ENCODE measurements at regions not wholly inside any gene's neighbourhood (a gene's known extent, or its start where the extent isn't known, plus 50 kb on each side); places are given as distances from the start of the nearest gene placed in this dataset.
"Not testable (repeated sequence)": the region's sequence is repeated elsewhere in the genome, so short reads cannot be mapped to it uniquely, and the experiment has no call there.

DNA sequence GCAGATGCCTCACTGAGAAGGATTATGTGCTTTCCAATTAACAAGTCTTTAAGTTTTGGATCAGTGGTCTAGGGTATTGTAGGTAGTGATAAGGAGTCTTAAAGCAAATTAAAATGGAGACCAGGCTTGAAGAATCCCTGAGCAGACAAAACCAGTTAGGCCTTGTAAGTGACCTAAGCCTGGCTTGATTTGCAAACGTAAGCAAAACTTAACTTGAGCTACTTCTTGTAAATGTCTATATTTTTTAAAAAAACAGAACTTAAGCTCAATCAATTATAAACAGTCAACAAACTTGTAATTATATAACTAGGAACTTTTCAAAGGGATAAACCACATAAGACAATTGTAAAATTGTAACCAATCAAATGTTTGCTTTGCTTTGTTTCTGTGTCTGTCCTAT lies 72.7 kb upstream of the NALF2 start:
- no peak for DNase-seq (ENCODE audit: extremely low spot score)
- 67% methylated on average over 1 of the region's 1 CpG for WGBS
- no peaks in the 10 kb centered on the region for H3K4me1 ChIP-seq (ENCODE audit: insufficient read depth)
- H3K27ac ChIP-seq (ENCODE audit: low read depth), result no peak overlapping the region
- no peak overlapping the region for H3K4me3 ChIP-seq (ENCODE audit: low read depth, low read length)
- H3K36me3 ChIP-seq (ENCODE audit: insufficient read depth), result no peaks in the 10 kb centered on the region

- Histone ChIP-seq H3K27ac (ENCODE audit: low read depth) (no peak overlapping the region), H3K4me3 (ENCODE audit: low read depth, low read length) (no peak overlapping the region), H3K4me1 (ENCODE audit: insufficient read depth) (no peaks in the 10 kb centered on the region), H3K36me3 (ENCODE audit: insufficient read depth) (no peaks in the 10 kb centered on the region)
- DNase-seq (ENCODE audit: extremely low spot score), result no peak
- WGBS, result 44% methylated on average over 2 of the region's 2 CpGs
Measured at GRCh38 chrX:69430785-69431184, 73.3 kb upstream of the NALF2 start.

- Histone ChIP-seq H3K4me3 (ENCODE audit: low read depth, low read length) (no peak overlapping the region), H3K27ac (ENCODE audit: low read depth) (no peak overlapping the region), H3K4me1 (ENCODE audit: insufficient read depth) (no peaks in the 10 kb centered on the region), H3K36me3 (ENCODE audit: insufficient read depth) (no peaks in the 10 kb centered on the region)
- no peak for DNase-seq (ENCODE audit: extremely low spot score)
- WGBS, result 33% methylated on average over 6 of the region's 6 CpGs
Measured at GRCh38 chrX:69429339-69430015, 74.6 kb upstream of the NALF2 start.

- Histone ChIP-seq H3K36me3 (ENCODE audit: insufficient read depth) (no peaks in the 10 kb centered on the region), H3K4me3 (ENCODE audit: low read depth, low read length) (no peak overlapping the region), H3K4me1 (ENCODE audit: insufficient read depth) (no peaks in the 10 kb centered on the region), H3K27ac (ENCODE audit: low read depth) (no peak overlapping the region)
- WGBS, result 41% methylated on average over 2 of the region's 2 CpGs
- no peak for DNase-seq (ENCODE audit: extremely low spot score)
Measured at GRCh38 chrX:69428216-69428615, 75.9 kb upstream of the NALF2 start.

DNA sequence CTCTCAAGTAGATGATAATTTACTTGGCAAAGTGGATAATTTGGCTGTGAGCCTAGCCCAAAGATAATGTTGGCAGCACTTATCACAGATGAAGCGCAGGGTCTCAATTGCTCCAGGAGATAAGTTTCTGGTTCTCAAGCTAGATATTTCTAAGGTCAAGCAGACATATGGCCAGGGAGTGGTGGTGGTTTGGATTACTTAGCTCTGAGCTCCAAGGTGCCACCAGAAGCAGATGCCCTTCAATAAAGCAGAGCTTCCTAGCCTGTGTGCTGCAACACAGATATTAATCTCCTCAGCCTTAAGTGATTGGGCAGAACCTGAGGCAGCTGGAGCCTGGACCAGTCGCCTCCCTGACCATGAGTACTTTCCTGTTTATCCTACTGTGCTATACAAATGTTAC lies 79.2 kb upstream of the NALF2 start:
- Histone ChIP-seq H3K4me1 (ENCODE audit: insufficient read depth) (no peaks in the 10 kb centered on the region), H3K27ac (ENCODE audit: low read depth) (no peak overlapping the region), H3K36me3 (ENCODE audit: insufficient read depth) (no peaks in the 10 kb centered on the region), H3K4me3 (ENCODE audit: low read depth, low read length) (no peak overlapping the region)
- WGBS, result 63% methylated on average over 2 of the region's 2 CpGs
- no peak for DNase-seq (ENCODE audit: extremely low spot score)

- DNase-seq (ENCODE audit: extremely low spot score), result no peak
- no peak overlapping the region for H3K27ac ChIP-seq (ENCODE audit: low read depth)
Measured at GRCh38 chrX:69424161-69424560, 80.0 kb upstream of the NALF2 start.

DNA sequence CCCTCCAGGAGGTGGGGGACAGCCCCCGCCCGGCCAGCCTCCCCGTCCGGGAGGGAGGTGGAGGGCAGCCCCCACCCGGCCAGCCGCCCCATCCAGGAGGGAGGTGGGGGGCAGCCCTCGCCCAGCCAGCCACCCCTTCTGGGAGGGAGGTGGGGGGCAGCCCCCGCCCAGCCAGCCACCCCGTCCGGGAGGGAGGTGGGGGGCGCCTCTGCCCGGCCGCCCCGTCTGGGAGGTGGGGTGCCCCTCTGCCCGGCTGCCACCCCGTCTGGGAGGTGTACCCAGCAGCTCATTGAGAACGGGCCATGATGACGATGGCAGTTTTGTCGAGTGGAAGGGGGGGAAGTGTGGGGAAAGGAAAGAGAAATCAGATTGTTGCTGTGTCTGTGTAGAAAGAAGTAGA lies 81.9 kb upstream of the NALF2 start:
- DNase-seq (ENCODE audit: extremely low spot score); H3K4me1 ChIP-seq (ENCODE audit: insufficient read depth); H3K27ac ChIP-seq (ENCODE audit: low read depth); H3K36me3 ChIP-seq (ENCODE audit: insufficient read depth); H3K4me3 ChIP-seq (ENCODE audit: low read depth, low read length): not testable (repeated sequence)
- 96% methylated on average over 13 of the region's 19 CpGs for WGBS

More at GRCh38 chrX:69424161-69424560, 80.0 kb upstream of the NALF2 start:
- Histone ChIP-seq H3K4me3 (ENCODE audit: low read depth, low read length) (no peak overlapping the region), H3K4me1 (ENCODE audit: insufficient read depth) (no peaks in the 10 kb centered on the region), H3K36me3 (ENCODE audit: insufficient read depth) (no peaks in the 10 kb centered on the region)

DNA sequence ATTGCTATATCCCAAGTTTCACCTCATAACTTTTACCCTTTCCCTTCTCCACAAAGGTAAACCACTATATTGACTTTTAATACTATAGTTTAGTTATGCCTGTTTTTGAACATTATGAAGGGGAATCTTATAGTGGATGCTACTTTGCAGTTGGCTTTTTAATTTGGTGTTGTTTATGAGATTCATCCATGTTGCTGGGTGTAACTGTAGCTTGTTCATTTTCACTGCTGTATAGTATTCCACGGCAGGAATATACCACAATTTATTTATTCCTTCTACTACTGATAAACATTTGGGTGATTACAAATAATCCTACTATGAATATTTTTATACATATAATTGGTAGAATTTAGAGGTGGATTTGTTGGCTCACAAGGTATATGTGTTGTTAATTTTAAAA lies 88.4 kb upstream of the NALF2 start:
- 98% methylated on average over 1 of the region's 1 CpG for WGBS
- Histone ChIP-seq H3K36me3 (ENCODE audit: insufficient read depth) (no peaks in the 10 kb centered on the region), H3K4me1 (ENCODE audit: insufficient read depth) (no peaks in the 10 kb centered on the region), H3K27ac (ENCODE audit: low read depth) (no peak overlapping the region), H3K4me3 (ENCODE audit: low read depth, low read length) (no peak overlapping the region)
- no peak for DNase-seq (ENCODE audit: extremely low spot score)

GRCh38 chrX:69412661-69413060 lies 91.5 kb upstream of the NALF2 start:
- WGBS, result 92% methylated on average over 3 of the region's 3 CpGs

GRCh38 chrX:69398881-69399280 lies 105.2 kb upstream of the NALF2 start:
- Histone ChIP-seq H3K4me3 (ENCODE audit: low read depth, low read length) (no peak overlapping the region), H3K36me3 (ENCODE audit: insufficient read depth) (no peaks in the 10 kb centered on the region), H3K4me1 (ENCODE audit: insufficient read depth) (no peaks in the 10 kb centered on the region), H3K27ac (ENCODE audit: low read depth) (no peak overlapping the region)
- DNase-seq (ENCODE audit: extremely low spot score), result no peak

More at GRCh38 chrX:69412661-69413060, 91.5 kb upstream of the NALF2 start:
- no peaks in the 10 kb centered on the region for H3K4me1 ChIP-seq (ENCODE audit: insufficient read depth)
- H3K36me3 ChIP-seq (ENCODE audit: insufficient read depth), result no peaks in the 10 kb centered on the region
- H3K4me3 ChIP-seq (ENCODE audit: low read depth, low read length), result no peak overlapping the region
- DNase-seq (ENCODE audit: extremely low spot score), result no peak
- H3K27ac ChIP-seq (ENCODE audit: low read depth), result no peak overlapping the region

DNA sequence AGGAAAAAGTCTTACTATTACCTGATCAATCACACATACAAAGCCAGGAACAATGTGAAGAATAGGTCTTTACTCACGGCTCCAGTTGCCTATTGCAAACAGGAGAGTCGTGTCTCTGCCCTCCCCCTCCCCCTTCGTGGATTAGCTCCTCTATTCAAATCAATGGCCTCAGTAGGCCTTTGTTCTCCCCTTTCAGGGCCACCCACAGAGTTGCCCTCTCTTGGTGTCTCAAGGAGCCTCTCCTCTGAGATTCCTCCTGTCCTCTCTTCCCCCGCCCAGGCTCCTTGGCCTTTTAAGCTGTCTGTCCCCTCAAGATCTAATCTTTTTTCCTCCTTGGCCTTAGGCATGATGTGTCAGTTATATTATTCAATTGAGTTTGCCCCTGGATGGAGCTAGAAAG lies 107.2 kb upstream of the NALF2 start:
- Histone ChIP-seq H3K4me1 (ENCODE audit: insufficient read depth) (no peaks in the 10 kb centered on the region), H3K4me3 (ENCODE audit: low read depth, low read length) (no peak overlapping the region), H3K36me3 (ENCODE audit: insufficient read depth) (no peaks in the 10 kb centered on the region), H3K27ac (ENCODE audit: low read depth) (no peak overlapping the region)
- whole genome bisulfite sequencing, result 51% methylated on average over 4 of the region's 4 CpGs
- DNase-seq (ENCODE audit: extremely low spot score), result no peak

DNA sequence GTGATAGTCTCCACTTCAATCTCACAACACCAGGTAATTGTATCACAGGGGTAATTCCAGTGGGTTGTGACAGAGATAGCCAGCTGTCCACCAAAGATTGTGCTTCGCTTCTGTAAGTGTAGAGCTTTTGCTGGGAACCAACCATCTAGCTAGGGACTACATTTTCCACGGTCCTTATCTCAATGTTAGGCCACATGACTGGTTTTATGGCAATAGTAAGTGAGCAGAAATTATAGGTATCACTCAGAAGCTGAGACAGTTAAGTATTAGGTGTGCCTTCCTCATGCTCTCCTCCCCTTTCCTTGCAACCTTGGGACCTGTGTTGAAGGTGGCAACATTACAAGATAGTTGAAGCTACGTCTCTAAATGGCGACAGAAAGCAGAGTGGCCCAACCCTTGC lies 108.8 kb upstream of the NALF2 start:
- WGBS, result 89% methylated on average over 4 of the region's 4 CpGs

DNA sequence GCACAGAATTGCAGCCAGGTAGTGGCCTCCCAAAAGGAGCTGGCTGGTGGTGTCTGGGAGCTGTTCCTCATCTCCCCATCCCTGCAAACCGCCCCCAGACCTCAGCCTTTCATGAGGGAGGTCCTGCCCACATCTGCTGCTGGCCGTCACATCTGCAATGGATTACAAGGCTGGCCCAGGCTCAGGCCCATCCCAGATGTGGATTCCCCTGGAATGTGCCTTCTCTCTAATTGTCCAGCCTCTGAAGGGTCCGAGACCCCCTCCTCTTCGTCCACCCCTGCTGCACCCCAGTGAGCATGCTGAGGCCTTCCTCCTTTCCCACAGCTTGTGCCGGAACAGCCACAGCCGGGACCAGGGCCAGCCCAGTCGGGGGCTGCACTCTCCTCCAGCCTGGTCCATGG lies 115.0 kb upstream of the NALF2 start:
- H3K4me1 ChIP-seq (ENCODE audit: insufficient read depth), result no peaks in the 10 kb centered on the region
- no peak overlapping the region for H3K4me3 ChIP-seq (ENCODE audit: low read depth, low read length)
- DNase-seq (ENCODE audit: extremely low spot score), result peak; percentile 1
- no peak overlapping the region for H3K27ac ChIP-seq (ENCODE audit: low read depth)
- 44% methylated on average over 7 of the region's 7 CpGs for WGBS
- H3K36me3 ChIP-seq (ENCODE audit: insufficient read depth), result no peaks in the 10 kb centered on the region

More for the DNA sequence above, 108.8 kb upstream of the NALF2 start:
- no peak overlapping the region for H3K4me3 ChIP-seq (ENCODE audit: low read depth, low read length)
- no peak for DNase-seq (ENCODE audit: extremely low spot score)
- no peaks in the 10 kb centered on the region for H3K36me3 ChIP-seq (ENCODE audit: insufficient read depth)
- no peak overlapping the region for H3K27ac ChIP-seq (ENCODE audit: low read depth)
- H3K4me1 ChIP-seq (ENCODE audit: insufficient read depth), result no peaks in the 10 kb centered on the region

DNA sequence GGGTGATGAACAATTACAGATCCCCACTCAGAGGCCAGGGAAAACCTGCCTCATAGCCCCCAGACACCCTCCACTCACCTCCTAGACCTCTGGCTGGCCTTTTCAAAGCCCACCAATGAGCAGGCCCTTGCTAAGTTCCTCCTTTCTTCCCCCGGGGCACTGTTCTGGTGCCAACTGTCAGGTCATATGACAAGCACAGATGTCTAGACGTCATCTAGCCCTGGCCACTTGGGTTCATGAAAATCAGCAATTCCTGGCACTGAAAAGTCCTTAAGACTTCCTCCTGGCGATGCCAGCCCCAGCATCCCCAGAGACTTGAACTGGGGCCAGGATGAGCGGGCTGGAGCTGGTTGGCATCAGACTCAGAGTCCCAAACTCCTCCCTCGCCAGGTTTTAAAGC lies 115.6 kb upstream of the NALF2 start:
- Histone ChIP-seq H3K27ac (ENCODE audit: low read depth) (no peak overlapping the region), H3K36me3 (ENCODE audit: insufficient read depth) (no peaks in the 10 kb centered on the region), H3K4me3 (ENCODE audit: low read depth, low read length) (no peak overlapping the region), H3K4me1 (ENCODE audit: insufficient read depth) (no peaks in the 10 kb centered on the region)
- WGBS, result 38% methylated on average over 5 of the region's 5 CpGs
- DNase-seq (ENCODE audit: extremely low spot score), result no peak
